ENCODE measurements at regions not wholly inside any gene's neighbourhood (a gene's known extent, or its start where the extent isn't known, plus 50 kb on each side); places are given as distances from the start of the nearest gene placed in this dataset.

DNA sequence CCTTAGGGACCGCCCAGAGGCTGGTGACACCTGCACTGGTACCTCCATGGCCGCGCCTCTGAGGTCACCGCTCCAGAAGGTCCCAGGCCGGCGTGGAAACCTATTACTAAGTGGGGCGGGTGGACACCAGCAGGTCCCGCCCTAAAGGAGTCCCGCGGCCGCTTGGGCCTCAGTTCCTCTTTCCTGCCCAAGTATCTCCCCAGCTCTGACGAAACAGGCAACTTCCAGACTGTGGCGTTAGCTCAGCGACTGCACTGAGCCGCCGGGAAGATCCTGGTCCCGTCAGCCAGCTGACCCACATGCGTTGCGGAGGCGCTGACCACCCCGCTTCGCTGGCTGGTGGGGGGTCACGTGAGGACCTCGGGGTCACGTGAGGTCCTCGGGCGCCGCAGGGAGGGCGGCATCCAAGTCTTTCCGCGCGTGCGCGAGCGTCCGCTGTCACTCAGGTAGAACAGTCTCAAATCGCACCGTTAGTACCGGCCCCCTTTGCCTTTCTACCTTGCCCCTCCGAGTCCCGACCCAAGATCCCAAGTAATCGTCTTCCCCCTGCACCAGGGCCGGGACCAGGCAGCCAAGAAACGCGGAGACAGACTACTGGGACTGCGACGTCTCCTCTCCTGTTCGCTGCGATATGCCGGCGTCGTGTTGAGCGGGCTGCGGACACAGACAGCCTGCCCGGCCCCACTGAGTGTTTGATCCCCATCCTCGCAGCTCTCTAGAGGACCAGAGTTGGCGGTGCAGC, 53.7 kb upstream of the KDM4C start:
- peak; percentile 63 to 66 for DNase-seq (ENCODE audit: low read depth in 2 of 2)

DNA sequence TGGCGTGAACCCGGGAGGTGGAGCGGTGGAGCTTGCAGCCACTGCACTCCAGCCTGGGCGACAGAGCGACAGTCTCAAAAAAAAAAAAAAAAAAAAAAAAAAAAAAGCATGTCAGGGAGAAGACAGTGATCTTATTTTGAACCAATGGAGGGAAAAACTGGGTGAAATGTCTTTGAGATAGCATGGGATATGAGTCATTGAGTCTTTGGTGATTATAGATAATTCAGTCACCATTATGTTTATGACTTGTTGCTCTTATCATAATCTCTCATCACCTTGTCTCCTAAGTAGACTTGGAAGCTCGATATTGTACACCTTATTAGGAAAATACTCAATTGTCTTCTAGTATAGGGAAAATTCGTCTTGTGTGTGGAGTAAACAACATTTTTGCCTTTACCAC, 55.1 kb upstream of the KDM4C start:
- no peak for DNase-seq (ENCODE audit: low read depth in 2 of 2)

DNA sequence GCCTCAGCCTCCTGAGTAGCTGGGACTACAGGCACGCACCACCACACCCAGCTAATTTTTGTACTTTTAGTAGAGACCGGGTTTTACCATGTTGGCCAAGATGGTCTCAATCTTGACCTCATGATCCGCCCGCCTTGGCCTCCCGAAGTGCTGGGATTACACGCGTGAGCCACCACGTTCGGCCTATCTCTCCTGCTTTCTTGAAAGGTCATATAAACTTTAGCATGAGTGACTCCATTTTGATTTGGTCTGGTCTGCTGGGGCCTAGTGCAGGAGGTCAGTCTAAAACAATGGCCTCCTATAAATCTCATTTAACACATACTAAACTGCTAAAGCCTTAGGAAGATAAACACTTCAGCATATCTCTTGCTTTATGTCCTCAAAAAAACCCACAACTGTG, 50.6 kb upstream of the GLDC start:
- no peak for DNase-seq (ENCODE audit: low read depth in 2 of 2)

DNA sequence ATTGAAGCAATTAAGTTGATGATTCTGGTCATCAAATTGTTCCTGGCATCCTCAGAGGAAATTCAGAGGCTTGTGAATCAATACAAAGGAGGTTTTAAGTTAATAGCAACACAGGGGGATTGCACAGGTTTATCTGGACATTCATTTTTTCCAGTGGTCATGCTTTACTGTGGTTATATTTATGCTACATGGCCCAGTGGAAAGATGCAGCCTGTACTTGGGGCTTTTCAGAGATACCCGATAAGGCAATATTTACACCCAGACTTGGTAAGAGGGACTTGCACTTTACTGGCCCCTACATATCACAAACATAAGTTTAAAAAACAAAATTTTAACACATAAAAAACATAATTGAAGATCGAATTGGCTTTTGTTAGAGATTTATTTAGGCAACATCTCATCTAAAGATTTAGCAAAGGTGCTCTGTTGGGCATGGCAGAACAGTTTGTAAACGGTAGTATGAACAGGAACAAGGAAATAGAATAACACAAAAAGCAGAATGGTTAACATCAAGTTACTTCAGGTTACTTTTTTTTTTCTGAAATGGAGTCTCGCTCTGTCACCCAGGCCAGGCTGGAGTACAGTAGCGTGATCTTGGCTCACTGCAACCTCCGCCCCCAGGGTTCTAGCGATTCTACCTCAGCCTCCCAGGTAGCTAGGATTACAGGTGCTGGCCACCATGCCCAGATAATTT, 49.7 kb upstream of the GLDC start:
- no peak for DNase-seq (ENCODE audit: low read depth in 2 of 2)
